GM18519 (cell line): ENCODE measurements at regions not wholly inside any gene's neighbourhood (a gene's known extent, or its start where the extent isn't known, plus 50 kb on each side); places are given as distances from the start of the nearest gene placed in this dataset.
"Not testable (repeated sequence)": the region's sequence is repeated elsewhere in the genome, so short reads cannot be mapped to it uniquely, and the experiment has no call there.

ENCODE experiments used
- ATAC-seq: cut with Tn5 transposase; IDR thresholded peaks from one replicate; pipeline ENCODE4 v1.9.1; 2021; ENCODE audit warnings: mild to moderate bottlenecking, moderate library complexity; ENCODE audit not compliant: unreplicated experiment, low FRiP score

DNA sequence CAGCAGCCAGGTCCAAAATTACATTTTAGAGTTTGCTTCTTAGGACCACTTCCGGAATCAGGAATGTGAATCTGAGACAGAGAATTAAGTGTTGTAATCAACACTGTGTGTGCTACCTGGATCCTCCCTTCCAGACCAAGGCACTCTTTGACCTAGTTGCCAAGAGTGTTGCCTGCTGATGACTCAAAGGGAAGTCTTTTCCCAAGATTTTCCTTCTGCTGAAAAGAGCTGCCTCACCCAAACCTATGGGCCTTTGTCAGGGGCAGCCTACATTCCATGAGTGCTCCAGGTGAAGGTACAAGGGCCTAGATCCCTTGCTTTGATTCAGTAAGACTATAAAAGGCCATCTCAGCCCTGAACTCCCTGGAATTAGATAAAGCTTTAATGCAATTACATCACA lies 712.5 kb upstream of the ANKRD30A start:
- no peak for ATAC-seq

DNA sequence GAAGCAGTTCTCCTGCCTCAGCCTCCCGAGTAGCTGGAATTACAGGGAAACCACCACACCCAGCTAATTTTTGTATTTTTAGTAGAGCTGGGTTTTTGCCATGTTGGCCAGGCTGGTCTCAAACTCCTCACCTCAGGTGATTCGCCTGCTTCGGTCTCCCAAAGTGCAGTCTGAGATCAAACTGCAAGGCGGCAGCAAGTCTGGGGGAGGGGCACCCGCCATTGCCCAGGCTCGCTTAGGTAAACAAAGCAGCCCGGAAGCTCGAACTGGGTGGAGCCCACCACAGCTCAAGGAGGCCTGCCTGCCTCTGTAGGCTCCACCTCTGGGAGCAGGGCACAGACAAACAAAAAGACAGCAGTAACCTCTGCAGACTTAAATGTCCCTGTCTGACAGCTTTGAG lies 725.2 kb upstream of the ANKRD30A start:
- ATAC-seq = not testable (repeated sequence)

DNA sequence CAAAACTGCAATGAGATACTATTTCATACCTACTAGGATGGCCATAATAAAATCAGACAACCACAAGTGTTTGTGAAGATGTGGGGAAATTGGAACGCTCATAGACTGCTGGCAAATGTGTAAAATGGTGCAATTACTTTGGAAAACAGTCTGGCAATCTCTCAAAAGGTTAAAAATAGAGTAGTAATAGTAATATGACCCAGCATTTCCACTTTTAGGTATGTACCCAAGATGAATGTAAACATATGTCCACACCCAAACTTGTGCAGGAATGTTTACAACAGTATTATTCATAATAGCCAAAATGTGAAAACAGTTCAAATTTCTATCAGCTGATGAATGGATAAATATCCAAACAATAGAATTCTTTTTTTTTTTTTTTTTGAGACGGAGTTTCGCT lies 731.6 kb upstream of the ANKRD30A start:
- no peak for ATAC-seq

DNA sequence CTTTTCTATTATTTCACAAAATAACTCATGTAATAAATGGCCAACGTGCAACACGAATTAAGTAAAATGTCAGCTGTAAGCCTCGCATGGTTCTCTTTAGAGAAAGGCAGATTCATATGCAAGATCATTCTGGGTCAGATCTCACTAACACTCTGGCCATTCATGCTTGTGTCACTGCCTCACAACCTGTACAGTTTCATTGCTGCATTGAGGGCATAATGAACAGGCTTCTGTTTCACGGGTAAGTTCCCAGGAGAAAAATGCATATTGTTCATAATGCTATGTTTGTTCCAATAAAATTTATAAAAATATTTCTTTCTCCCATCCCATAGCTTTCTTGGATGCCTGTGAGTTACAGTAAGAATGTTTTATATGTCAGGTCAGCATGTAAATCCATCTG lies 734.0 kb upstream of the ANKRD30A start:
- ATAC-seq = no peak

DNA sequence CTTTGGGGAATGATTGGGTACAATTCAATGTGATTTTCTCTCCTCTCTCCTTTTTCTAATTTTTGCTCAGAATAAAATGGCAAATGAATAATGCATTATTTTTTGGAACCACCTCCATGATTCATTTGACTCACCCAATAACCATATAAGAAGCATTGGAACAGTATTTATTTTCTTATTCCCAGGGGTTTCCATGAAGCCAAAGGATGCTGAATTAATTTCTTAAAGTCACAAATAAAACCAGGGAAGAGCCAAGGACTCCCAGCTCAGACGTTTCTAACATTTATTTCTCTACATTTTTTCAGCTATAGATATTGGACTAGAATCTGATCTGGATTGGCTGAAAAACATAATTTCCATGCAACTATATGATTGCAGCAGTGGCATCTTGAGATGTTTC lies 735.2 kb upstream of the ANKRD30A start:
- no peak for ATAC-seq

DNA sequence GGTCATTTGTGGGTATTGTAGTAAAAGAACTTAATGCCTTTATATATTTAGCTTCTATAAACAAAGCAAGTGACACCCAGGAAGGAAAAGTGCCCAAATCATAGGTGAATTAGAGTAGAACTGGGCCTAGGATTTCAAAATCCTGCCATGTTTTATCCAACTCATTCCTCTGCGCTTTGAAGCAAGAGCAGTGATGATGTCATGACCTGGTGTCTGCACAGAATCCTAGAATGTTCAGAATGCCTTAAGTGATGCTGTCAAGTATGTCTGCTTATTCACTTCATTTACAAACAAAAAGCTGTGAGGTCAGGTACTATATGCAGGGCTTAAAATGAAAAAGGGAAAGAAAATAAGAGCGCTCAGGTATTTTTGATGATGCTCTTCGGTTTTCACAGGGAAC lies 737.2 kb upstream of the ANKRD30A start:
- ATAC-seq = no peak

DNA sequence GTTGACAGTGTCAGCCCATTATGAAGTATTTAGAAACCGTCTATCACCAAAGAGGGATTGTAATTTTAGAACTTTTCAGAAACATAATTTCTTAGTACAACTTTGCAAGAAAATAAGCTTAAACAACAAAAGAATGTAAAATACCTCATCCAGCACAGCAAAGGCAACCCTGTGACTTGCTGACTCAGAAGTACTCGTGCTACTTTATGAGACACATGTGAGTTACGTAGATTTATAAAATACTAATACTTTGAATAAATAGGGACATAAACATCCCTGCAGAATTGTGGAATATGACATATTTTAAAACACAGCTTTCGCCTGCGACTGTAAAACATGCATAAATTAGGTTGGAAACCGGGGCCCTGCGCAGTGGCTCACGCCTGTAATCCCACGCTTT lies 739.7 kb upstream of the ANKRD30A start:
- no peak for ATAC-seq

DNA sequence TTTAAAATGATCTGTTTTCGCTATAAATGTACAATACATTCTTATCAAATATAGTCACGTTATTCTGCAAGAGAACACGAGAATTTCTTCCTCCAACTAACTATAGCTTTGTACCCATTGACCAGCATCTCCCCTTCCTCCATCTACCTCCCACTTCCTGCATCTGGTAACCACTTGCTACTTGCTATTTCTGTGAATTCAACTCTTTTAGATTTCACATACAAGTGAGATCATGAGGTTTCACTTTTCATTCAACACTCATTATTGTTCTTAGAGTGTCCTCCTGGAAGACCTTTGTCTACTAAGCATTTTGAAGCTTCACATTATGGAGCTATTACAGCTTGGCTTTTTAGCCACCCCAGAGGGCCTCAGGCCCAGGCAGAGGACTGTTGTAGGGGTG lies 741.3 kb upstream of the FZD8 start:
- ATAC-seq = no peak

DNA sequence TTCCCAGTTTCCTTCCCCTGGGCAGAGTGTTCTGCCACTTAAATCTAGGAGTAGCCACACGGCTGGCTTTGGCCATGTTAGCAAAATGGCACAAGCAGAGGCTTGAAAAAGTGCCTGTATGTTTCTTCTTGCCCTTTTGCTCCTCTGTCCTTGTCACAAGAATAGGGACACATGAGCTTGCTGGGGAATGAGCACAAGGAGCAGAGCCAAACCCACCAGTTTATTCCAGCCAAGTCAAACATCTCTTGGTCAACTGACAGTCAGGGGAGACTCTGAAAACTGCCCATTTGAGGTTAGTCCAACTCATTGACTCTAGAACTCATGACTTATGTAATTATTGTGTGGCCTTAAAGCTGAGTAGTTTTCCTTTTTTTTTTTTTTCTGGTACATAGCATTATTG lies 739.7 kb upstream of the FZD8 start:
- ATAC-seq = no peak

DNA sequence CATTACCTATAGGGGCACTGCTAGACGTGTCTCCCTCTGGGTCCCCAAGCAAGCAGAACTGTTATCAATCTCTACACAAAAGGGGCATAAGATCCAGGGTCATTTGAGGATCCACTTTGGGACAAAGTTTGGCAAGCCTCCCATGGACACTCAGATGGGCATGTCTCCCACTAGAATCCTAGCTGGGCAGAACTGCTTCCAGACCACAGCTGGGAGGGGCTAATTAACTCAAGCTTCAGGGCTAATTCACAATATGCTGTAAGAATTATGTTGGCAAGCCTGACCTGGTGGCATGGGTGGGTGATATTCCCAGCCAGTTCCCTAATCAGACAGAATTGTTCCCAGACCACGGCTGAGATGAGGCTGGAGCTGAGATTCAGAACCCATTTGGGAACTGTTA lies 738.4 kb upstream of the FZD8 start:
- ATAC-seq = no peak

DNA sequence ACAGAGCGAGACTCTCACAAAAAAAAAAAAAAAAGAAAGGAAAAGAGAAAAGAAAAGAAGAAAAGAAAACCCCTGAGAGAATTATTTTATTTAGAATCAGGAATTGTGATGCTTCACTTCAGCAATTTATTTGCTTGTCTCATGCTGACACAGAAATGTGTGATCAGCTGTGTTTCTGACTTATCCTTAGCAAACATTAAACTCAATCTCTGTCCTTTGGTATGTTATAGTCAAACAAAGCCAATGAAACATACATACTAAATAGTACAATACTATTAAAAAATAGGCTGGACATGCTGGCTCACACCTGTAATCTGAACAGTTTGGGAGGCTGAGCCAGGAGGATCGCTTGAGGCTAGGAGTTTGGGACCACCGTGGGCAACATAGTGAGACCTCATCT lies 733.0 kb upstream of the FZD8 start:
- no peak for ATAC-seq

DNA sequence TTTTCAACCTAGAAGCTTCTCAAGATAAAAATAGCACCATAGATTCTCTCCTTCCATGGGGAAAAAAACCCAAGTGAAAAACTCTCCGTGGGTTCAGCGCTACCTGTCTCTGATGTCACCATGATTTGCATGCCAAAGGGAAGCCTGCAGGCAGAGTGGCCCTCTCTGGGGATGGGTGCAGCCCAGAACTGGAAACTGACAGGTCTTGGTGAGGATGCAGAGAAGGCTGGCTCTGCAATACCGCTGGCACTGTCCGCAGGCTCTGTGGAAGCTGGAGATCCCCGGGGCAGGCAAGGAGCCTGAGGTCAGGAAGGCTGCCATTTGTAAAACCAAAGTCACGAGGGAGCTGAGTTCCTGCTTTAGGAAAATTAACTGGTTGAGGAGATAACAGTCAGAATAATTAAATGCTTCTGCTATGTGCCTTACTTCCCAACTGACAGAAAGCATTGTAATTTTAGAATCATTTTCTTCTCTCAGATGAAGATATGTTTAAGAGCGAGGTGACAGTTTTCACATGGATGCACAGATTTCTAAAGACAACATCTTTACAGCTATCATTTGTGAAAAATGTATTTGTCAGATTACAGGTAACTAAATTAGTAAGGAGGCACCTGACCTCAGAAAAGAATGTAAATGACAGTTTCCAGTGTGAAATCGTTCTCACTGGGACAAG lies 731.5 kb upstream of the FZD8 start:
- no peak for ATAC-seq

DNA sequence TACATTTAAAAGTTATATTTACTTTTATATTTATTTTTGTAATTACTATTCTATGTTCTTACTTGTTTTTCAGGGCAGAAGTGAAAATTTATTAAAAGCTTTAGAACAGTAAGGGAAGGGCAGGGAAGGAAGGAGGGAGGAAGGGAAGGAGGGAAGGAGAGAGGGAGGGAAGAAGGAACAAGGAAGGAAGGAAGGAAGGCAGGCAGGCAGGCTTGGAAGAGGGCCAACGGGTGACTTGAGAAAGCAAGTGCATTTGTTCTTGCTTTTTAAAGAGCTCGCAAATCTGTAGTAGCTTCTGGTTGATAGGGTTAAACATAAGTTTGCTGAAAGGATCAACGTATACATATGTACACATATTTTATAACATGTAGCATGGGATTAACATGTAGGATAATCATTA lies 725.3 kb upstream of the FZD8 start:
- no peak for ATAC-seq

DNA sequence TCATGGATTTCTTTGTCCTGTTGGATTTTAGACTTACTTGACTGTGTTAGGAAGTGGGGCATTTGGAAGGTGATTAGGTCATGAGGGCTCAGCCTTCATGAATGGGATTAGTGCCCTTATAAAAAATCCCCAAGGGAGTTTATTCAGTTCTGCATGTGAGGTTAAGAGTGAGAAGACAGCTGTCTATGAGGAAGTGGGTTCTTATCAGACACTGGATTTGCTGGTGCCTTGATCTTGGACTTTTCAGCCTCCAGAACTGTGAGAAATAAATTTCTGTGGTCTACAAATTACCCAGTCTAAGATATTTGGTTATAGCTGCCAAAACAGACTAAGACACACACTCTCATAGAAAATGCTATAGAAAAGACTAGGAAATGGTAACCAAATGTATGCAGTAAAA lies 724.7 kb upstream of the FZD8 start:
- no peak for ATAC-seq

DNA sequence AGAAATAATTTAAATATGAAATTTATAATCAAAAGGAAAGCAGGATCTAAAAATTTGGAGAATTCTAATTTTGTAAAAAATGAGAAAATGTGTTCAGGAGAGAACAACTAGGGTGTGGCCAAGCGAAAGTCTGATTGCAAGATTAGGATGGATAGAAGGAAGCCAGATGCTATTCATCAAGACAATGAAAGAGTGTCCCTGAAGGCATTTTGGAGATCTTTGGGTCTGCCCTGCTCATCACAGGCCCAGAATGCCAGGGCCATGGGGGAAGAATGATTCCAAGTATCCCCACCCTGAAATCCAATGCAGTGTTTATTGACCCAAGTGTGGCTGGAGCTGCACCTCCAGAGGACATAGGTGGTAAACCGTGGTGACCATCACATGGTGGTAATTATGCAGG lies 724.0 kb upstream of the FZD8 start:
- ATAC-seq = no peak

DNA sequence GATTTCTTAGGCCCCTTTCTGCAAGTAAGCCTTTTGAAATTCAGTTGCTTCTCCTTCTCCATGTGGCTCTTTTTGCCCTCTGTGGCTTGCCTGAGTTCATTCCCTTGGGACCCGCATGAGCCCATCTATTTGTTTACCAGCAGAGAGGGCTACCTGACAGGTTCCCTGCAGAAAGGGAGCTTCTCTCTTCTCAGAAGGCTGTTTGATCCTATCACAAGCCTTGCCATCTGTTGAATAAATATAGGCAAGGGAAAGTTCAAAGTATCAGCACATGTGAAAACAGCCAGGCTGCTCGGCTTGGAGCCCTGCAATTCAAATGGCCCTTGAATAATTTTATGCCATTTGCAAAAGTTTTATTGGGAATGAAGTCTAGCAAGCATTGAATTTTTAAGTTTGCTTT lies 720.2 kb upstream of the FZD8 start:
- ATAC-seq = no peak

DNA sequence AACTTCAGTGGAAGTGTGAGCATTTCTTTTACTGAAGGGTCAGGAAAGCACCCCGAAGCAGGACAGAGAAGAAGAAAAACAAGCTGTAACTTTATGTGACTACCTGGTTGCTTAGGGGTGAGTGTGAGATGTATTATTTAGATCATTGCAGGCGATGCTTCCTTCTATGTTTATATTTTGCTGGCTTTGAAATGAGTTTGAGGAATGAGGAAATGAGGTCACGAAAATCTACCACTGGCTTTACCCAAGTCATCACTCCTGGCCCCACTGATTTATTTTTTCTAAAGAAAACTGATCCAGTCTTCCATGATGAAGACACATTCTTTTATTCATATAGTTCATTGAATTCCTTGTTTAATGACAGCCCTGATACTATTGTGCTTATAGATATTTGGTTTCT lies 716.6 kb upstream of the FZD8 start:
- no peak for ATAC-seq

DNA sequence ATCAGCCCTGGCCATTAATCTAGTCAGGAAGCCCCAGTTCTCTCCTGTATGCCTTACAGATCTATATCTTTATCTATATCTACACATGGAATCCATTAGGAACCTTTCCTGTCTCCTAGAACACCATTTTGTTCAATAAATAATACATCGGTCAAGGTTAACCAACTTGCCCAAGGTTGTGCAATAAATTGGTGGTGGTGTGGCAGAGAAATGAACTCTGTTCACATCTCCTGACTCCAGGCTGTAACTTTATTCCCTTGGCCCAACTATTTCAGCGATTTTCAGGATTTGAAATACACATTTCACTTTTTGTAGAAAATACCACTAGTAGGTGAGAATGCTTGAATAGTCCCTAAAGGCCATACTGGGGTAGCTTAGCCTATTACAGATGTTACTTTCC lies 712.5 kb upstream of the FZD8 start:
- no peak for ATAC-seq

DNA sequence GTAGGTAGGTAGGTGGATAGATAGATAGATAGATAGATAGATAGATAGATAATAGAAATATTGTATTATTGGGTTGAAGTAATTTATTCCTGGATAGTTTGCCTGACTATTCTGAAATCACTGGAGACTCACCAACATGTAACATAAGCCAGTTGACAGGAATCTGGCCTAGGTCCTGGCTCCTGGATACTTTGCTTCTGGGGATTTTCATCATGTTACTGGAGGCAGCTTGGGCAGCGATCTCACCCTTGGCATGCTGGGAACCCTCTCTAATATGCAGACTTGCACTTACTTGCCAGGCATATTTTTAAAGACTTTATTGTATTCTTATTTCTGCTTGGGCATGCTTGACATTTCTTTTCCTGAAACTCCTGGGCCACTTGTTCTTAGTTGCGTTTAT lies 709.1 kb upstream of the FZD8 start:
- ATAC-seq = no peak

DNA sequence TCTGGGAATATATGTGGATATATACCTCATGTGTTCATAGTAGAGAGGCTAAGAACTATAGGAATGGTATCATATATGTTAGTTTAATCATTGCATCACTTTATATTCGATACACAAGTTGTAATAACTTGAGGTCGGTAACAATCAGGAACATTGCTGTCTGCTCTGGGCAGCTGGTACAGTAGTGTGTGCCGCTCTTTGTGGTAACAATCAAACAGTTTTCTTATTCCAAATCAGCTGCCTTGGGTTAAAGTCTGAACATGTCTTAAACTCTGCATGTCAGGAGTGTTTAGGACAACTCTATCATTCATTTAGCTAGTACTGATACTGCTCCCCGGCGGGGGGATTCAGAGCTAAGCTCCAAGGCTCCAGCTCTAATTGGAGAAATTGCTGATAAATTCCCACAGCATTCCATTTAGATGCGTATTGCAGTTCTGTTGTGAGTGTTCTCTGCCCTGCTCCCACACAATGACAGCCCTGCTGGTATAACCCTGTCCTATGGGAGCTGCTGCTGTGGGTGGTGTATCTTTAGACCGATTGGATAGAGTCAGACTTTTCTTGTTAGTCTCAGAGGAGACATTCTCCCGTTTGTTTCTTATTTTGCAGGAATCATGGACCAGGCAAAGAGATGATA lies 707.5 kb upstream of the FZD8 start:
- ATAC-seq = no peak

DNA sequence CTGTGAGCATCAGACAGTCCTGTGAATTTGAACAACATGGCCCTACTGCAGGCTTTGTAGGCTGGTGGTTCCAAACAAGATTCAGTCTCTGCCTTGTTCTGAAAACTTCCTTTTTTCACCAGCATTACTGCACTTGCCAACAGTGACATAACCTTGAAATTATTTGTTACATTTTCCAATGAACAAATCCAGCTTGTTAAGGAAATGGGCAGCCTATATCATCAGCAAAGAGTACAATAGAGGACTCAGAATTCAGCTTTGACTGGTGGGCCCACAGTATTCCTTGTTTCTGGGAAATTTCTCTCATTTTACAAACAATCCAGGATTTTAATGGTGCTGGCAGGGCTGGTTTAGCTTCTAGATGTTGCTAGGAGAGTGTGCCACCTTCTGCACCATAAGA lies 703.7 kb upstream of the FZD8 start:
- no peak for ATAC-seq

DNA sequence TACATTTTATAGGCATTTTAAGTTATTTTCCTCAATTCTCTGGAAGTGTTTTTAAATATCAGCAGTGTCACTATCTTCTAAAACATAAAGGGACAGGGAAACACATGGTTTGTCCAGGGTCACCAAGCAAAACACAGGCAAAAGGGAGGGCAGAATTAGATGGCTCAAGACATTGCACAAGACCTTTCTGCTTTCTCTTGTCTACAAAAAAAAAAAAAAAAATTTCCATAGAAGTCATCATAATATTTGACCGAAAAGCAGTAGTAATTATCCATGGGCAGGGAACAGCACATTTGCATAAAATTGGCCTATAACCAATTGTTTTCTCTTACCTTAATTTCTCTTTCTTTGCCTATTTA lies 703.1 kb upstream of the FZD8 start:
- ATAC-seq = no peak
